IMR-90 (cell line): ENCODE measurements at regions not wholly inside any gene's neighbourhood (a gene's known extent, or its start where the extent isn't known, plus 50 kb on each side); places are given as distances from the start of the nearest gene placed in this dataset.
A peak's percentile ranks its signal among the peaks of the same experiment; 100 is the strongest.

Source experiments
- ATAC-seq: fragments of 200-7000 bp; cut with Tn5 transposase; 2 replicates; pipeline ENCODE4 v1.9.1; 2020; ENCODE audit warnings: low read depth, mild to moderate bottlenecking, moderate library complexity
- BruUV-seq: library from RNA; stranded (reverse); fragments of 400-500 nt; replicated peaks from 2 replicates; lab custom pipeline; 2021; lab: Mats Ljungman, UMichigan
- CTCF ChIA-PET: fragments of 300-600 bp; formaldehyde crosslinking; extraction: SDS; loops from one replicate; lab custom pipeline; 2021; ENCODE audit warnings: antibody characterized with exemption; lab: Yijun Ruan, JAX
- POLR2A ChIA-PET: fragments of 300-600 bp; sonication (Branson Sonifier 250); formaldehyde crosslinking; loops from one replicate; lab custom pipeline; 2022; ENCODE audit warnings: antibody characterized with exemption; ENCODE audit not compliant: unreplicated experiment; lab: Charles Lee
- DNase-seq: peaks from one replicate; pipeline ENCODE4 v3.0.0; 2013
- H2AFZ ChIP-seq: replicated peaks from 2 replicates; pipeline ENCODE3; 2013; ENCODE audit warnings: low read length, mild to moderate bottlenecking; ENCODE audit not compliant: poor library complexity
- H2AK5ac ChIP-seq: 2 replicates; pipeline ENCODE4 v1.6.1; 2013; ENCODE audit warnings: low read depth, low read length, inconsistent platforms
- H2AK9ac ChIP-seq: replicated peaks from 2 replicates; pipeline ENCODE3; 2013; ENCODE audit warnings: mild to moderate bottlenecking, low read depth, low read length, moderate library complexity; ENCODE audit not compliant: poor library complexity
- H2BK120ac ChIP-seq: 2 replicates; pipeline ENCODE4 v1.6.1; 2013; ENCODE audit warnings: low read depth, low read length, inconsistent platforms
- H2BK15ac ChIP-seq: 3 replicates; pipeline ENCODE4 v1.6.1; 2013; ENCODE audit warnings: low read depth, low read length, inconsistent platforms
- H2BK20ac ChIP-seq: 2 replicates; pipeline ENCODE4 v1.6.1; 2013; ENCODE audit warnings: low read depth, mild to moderate bottlenecking, inconsistent platforms, low read length, moderate library complexity
- H2BK5ac ChIP-seq: 2 replicates; pipeline ENCODE4 v1.6.1; 2013; ENCODE audit warnings: mild to moderate bottlenecking, low read depth, low read length, inconsistent platforms; ENCODE audit not compliant: poor library complexity, severe bottlenecking
- H3K14ac ChIP-seq: replicated peaks from 2 replicates; pipeline ENCODE4 v1.6.1; 2013; ENCODE audit warnings: low read depth, low read length, inconsistent platforms
- H3K18ac ChIP-seq: 2 replicates; pipeline ENCODE4 v1.6.1; 2013; ENCODE audit warnings: low read depth, low read length, control low read depth
- H3K23ac ChIP-seq: 2 replicates; pipeline ENCODE4 v1.6.1; 2013; ENCODE audit warnings: low read depth, low read length, inconsistent platforms
- H3K27ac ChIP-seq: 2 replicates; pipeline ENCODE4 v1.5.1; 2013; ENCODE audit warnings: mild to moderate bottlenecking, control low read depth, low read length; ENCODE audit not compliant: insufficient read depth
- H3K27me3 ChIP-seq: 2 replicates; pipeline ENCODE4 v1.6.1; 2013; ENCODE audit warnings: low read length; ENCODE audit not compliant: control insufficient read depth, insufficient read depth
- H3K36me3 ChIP-seq: 2 replicates; pipeline ENCODE4 v1.6.1; 2013; ENCODE audit warnings: low read length, mixed read lengths; ENCODE audit not compliant: control insufficient read depth, insufficient read depth
- H3K4ac ChIP-seq: 2 replicates; pipeline ENCODE4 v1.6.1; 2013; ENCODE audit warnings: low read depth, low read length, inconsistent platforms
- H3K4me1 ChIP-seq: 2 replicates; pipeline ENCODE4 v1.6.1; 2013; ENCODE audit warnings: low read length, mixed read lengths; ENCODE audit not compliant: control insufficient read depth, insufficient read depth
- H3K4me2 ChIP-seq: 2 replicates; pipeline ENCODE4 v1.6.1; 2013; ENCODE audit warnings: low read depth, mild to moderate bottlenecking, control low read depth, low read length, moderate library complexity
- H3K4me3 ChIP-seq: 2 replicates; pipeline ENCODE4 v1.5.1; 2013; ENCODE audit warnings: low read depth, mild to moderate bottlenecking, control low read depth, low read length, moderate library complexity; ENCODE audit not compliant: insufficient read depth
- H3K56ac ChIP-seq: 2 replicates; pipeline ENCODE4 v1.6.1; 2013; ENCODE audit warnings: low read length, inconsistent platforms; ENCODE audit not compliant: insufficient read depth; ENCODE audit errors: extremely low read depth
- H3K79me1 ChIP-seq, 2 experiments: 2 replicates each; pipeline ENCODE4 v1.6.1; 2013; ENCODE audit warnings: low read length in 2 of 2, inconsistent platforms in 1 of 2, low read depth in 1 of 2
- H3K9ac ChIP-seq: 2 replicates; pipeline ENCODE4 v1.6.1; 2013; ENCODE audit warnings: low read depth, low read length, control low read depth
- H3K9me1 ChIP-seq: 2 replicates; pipeline ENCODE4 v1.6.1; 2013; ENCODE audit warnings: low read length, inconsistent platforms; ENCODE audit not compliant: insufficient read depth
- H3K9me3 ChIP-seq: 2 replicates; pipeline ENCODE4 v1.6.1; 2013; ENCODE audit warnings: low read length; ENCODE audit not compliant: control insufficient read depth, insufficient read depth
- H4K20me1 ChIP-seq: 2 replicates; pipeline ENCODE4 v1.6.1; 2013; ENCODE audit warnings: low read length, inconsistent platforms; ENCODE audit not compliant: insufficient read depth
- H4K5ac ChIP-seq: 2 replicates; pipeline ENCODE4 v1.6.1; 2013; ENCODE audit warnings: mild to moderate bottlenecking, low read depth, low read length, control low read depth
- H4K8ac ChIP-seq, 2 experiments: 2 replicates each; pipeline ENCODE4 v1.6.1; 2013; ENCODE audit warnings: low read depth in 2 of 2, low read length in 2 of 2, control low read depth in 1 of 2, inconsistent platforms in 1 of 2
- H4K91ac ChIP-seq: 2 replicates; pipeline ENCODE4 v1.6.1; 2013; ENCODE audit warnings: low read depth, low read length, inconsistent platforms; ENCODE audit not compliant: insufficient read depth
- BHLHE40 ChIP-seq: fragments of 150-350 bp; IDR thresholded peaks from 2 replicates; pipeline ENCODE4 v1.6.1; 2016; ENCODE audit warnings: mild to moderate bottlenecking, low read depth, low read length
- CEBPB ChIP-seq: IDR thresholded peaks from 2 replicates; pipeline ENCODE4 v1.6.1; 2012; ENCODE audit warnings: low read depth, low read length, improper control_type of control experiment
- CHD1 ChIP-seq: IDR thresholded peaks from 2 replicates; pipeline ENCODE4 v1.6.1; 2012; ENCODE audit warnings: low read depth, low read length, improper control_type of control experiment
- CTCF ChIP-seq: conservative IDR thresholded peaks from 2 replicates; pipeline ENCODE4 v1.5.1; 2012; ENCODE audit warnings: mild to moderate bottlenecking, low read depth, low read length, improper control_type of control experiment
- ELK1 ChIP-seq: fragments of 150-350 bp; IDR thresholded peaks from 2 replicates; pipeline ENCODE4 v1.6.1; 2016; ENCODE audit warnings: low read depth, mild to moderate bottlenecking, low read length, moderate library complexity, borderline replicate concordance
- FOS ChIP-seq: fragments of 150-350 bp; IDR thresholded peaks from 2 replicates; pipeline ENCODE4 v1.6.1; 2016; ENCODE audit warnings: low read depth, low read length
- MAFK ChIP-seq: IDR thresholded peaks from 2 replicates; pipeline ENCODE4 v1.6.1; 2012; ENCODE audit warnings: low read depth, low read length, improper control_type of control experiment
- MAZ ChIP-seq: IDR thresholded peaks from 2 replicates; pipeline ENCODE4 v1.6.1; 2012; ENCODE audit warnings: low read depth, mild to moderate bottlenecking, low read length, improper control_type of control experiment, moderate library complexity, borderline replicate concordance
- MXI1 ChIP-seq: IDR thresholded peaks from 2 replicates; pipeline ENCODE4 v1.6.1; 2012; ENCODE audit warnings: low read depth, mild to moderate bottlenecking, low read length, moderate library complexity, borderline replicate concordance
- NFE2L2 ChIP-seq: fragments of 150-350 bp; IDR thresholded peaks from 2 replicates; pipeline ENCODE4 v1.6.1; 2016; ENCODE audit warnings: low read depth, mild to moderate bottlenecking, low read length
- POLR2A ChIP-seq: IDR thresholded peaks from 2 replicates; pipeline ENCODE4 v1.6.1; 2012; ENCODE audit warnings: mild to moderate bottlenecking, low read depth, low read length
- RAD21 ChIP-seq: IDR thresholded peaks from 2 replicates; pipeline ENCODE4 v1.6.1; 2012; ENCODE audit warnings: low read length, improper control_type of control experiment
- RCOR1 ChIP-seq: IDR thresholded peaks from 2 replicates; pipeline ENCODE4 v1.6.1; 2012; ENCODE audit warnings: mild to moderate bottlenecking, low read length, improper control_type of control experiment; ENCODE audit not compliant: insufficient replicate concordance
- RFX5 ChIP-seq: IDR thresholded peaks from 2 replicates; pipeline ENCODE4 v1.8.0; 2012; ENCODE audit warnings: low read depth, mild to moderate bottlenecking, low read length, moderate library complexity
- SMC3 ChIP-seq: fragments of 150-350 bp; IDR thresholded peaks from 2 replicates; pipeline ENCODE4 v1.6.1; 2016; ENCODE audit warnings: low read depth, mild to moderate bottlenecking, antibody characterized with exemption, low read length, moderate library complexity
- USF2 ChIP-seq: fragments of 150-350 bp; IDR thresholded peaks from 2 replicates; pipeline ENCODE4 v1.6.1; 2017; ENCODE audit warnings: mild to moderate bottlenecking, antibody characterized with exemption, low read length, low read depth
- WGBS, 2 experiments: methylation state at CpG; one replicate each; pipeline versions ENCODE4 v1.1.5 to v1.1.7; 2013; ENCODE audit warnings: missing lambda C conversion rate in 2 of 2; ENCODE audit not compliant: insufficient read length in 1 of 2; ENCODE audit errors: extremely low coverage in 2 of 2; 5-methylcytosine and 5-hydroxymethylcytosine counted together
- dilution Hi-C: fragments of 300-500 bp; cut with HindIII; formaldehyde crosslinking; loops from one replicate; pipeline ENCODE4 v1.14.3; 2018; ENCODE audit warnings: low sequenced_read_pairs; ENCODE audit not compliant: unreplicated experiment
- in situ Hi-C: fragments of 300-500 bp; cut with MboI; formaldehyde crosslinking; loops from 3 replicates; pipeline ENCODE4 v1.14.3; 2019; ENCODE audit warnings: low sequenced_read_pairs, inconsistent platforms, mixed read lengths
- intact Hi-C: fragments of 100-400 bp; cut with micrococcal nuclease; formaldehyde crosslinking; loops from 2 replicates; pipeline ENCODE4 v1.10.0; 2022

GRCh38 chr2:195413422-195413821 lies 243.6 kb upstream of the SLC39A10 start:
- BruUV-seq: no TSS peak
- H4K91ac ChIP-seq: no peak overlapping the region
- H3K23ac ChIP-seq: no peak overlapping the region
- no peak overlapping the region for H3K4me2 ChIP-seq
- no peak overlapping the region for H3K9ac ChIP-seq
- no peak overlapping the region; a peak in 1 of 4 replicates for H4K8ac ChIP-seq
- WGBS, 2 experiments: 48% methylated on average over 5 of the region's 8 CpGs; no CpG with 5 or more reads in 1 of the 2 experiments
- no peak overlapping the region for H2BK120ac ChIP-seq
- no peak overlapping the region for H3K56ac ChIP-seq
- no peaks in the 10 kb centered on the region for H3K9me3 ChIP-seq
- H2AK5ac ChIP-seq: peak overlapping the region; percentile 5; the same call in 1 of the 2 replicates
- 0 out of 2 replicates have a peak, but pooled peaks cover 4% of the 10 kb centered on the region for H3K9me1 ChIP-seq
- H2BK20ac ChIP-seq: no peak overlapping the region
- H3K18ac ChIP-seq: no peak overlapping the region
- intact Hi-C loops (no loop called here), in situ Hi-C loops (no loop called here), dilution Hi-C loops (no loop called here)
- H3K14ac ChIP-seq: no peak overlapping the region
- peaks cover under 1% of the 10 kb centered on the region; the same call in 1 of the 2 replicates for H3K4me1 ChIP-seq
- no peak overlapping the region for H2AK9ac ChIP-seq
- no peaks in the 10 kb centered on the region for H3K79me1 ChIP-seq
- DNase-seq (peak; percentile 44), ATAC-seq (no peak)
- H3K4ac ChIP-seq: no peak overlapping the region; the same call in 1 of the 2 replicates
- no peak for TF ChIP-seq ELK1
- no peak for TF ChIP-seq RAD21
- no peak for TF ChIP-seq MAZ
- TF ChIP-seq MAFK: no peak
- no peak for TF ChIP-seq SMC3
- TF ChIP-seq RCOR1: no peak
- TF ChIP-seq RFX5: no peak
- TF ChIP-seq CTCF: no peak
- TF ChIP-seq POLR2A: no peak
- TF ChIP-seq CEBPB: no peak
- TF ChIP-seq USF2: no peak
- no peak for TF ChIP-seq FOS
- no peak for TF ChIP-seq CHD1
- no peak for TF ChIP-seq MXI1
- no peak for TF ChIP-seq BHLHE40
- no peak for TF ChIP-seq NFE2L2
- H3K4me3 ChIP-seq: no peak overlapping the region
- H2BK15ac ChIP-seq: no peak overlapping the region
- no peaks in the 10 kb centered on the region for H4K20me1 ChIP-seq
- H3K36me3 ChIP-seq: no peaks in the 10 kb centered on the region
- CTCF ChIA-PET: no interaction called here
- H3K27me3 ChIP-seq: no peaks in the 10 kb centered on the region
- peak overlapping the region; percentile 18 for H2AFZ ChIP-seq
- H3K27ac ChIP-seq: no peak overlapping the region
- H4K5ac ChIP-seq: no peak overlapping the region
- POLR2A ChIA-PET: no interaction called here
- no peak overlapping the region for H2BK5ac ChIP-seq
